GM19452 (cell line): ENCODE measurements at regions not wholly inside any gene's neighbourhood (a gene's known extent, or its start where the extent isn't known, plus 50 kb on each side); places are given as distances from the start of the nearest gene placed in this dataset.
"Not testable (repeated sequence)": the region's sequence is repeated elsewhere in the genome, so short reads cannot be mapped to it uniquely, and the experiment has no call there.

Experiments
- ATAC-seq: cut with Tn5 transposase; IDR thresholded peaks from one replicate; pipeline ENCODE4 v1.9.1; 2021; ENCODE audit not compliant: unreplicated experiment

DNA sequence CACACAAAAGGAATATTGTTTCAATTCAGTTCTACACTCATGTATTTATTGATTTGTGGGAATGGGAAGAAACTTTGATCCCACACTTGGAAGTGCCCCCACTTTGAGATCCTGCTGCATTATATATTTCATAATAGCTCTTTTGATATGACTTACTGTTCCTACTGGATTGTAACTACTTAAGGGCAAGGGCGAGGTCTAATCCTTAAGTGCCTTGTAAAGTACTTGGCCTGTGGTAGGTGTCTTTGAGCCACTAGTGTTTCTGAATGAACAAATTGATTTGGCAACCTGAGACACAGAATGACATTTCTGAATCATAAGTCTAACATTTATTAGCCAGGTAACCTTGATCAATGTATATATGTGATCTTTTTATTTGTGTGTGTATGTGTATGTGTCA, 767.2 kb downstream of the RAB28 start:
- ATAC-seq: no peak

DNA sequence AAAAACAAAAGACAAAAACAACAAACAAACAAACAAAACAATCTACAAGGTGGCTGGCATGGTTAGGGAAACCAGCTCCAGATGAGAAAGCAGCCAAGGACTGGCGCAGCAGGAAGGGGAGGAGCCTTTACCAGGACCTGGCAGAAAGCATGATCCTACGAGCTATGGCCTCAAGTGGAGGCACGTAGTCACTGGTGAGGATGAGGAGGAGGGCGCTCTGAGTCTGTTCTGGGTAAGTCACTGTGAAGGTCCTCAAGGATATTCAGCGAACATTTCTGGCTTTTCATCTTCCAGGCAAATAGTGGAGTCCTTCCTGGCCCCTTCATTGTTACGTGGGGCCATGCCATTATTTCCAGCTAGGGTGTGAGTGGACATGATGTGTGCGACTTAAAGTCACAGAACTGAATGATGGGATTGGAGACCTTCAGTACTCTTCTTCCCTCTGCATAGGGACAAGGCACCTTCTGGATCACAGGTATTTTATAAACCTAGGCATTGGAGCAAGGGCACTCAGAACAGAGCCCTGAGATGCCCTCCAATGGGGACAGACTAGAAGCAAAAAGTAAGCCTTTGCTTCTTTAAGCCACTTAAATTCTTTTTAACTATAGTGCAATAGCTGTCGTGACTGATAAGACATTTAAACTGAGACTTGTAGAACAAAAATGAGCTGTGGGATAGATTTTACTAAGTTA, 771.3 kb downstream of the RAB28 start:
- ATAC-seq: no peak

DNA sequence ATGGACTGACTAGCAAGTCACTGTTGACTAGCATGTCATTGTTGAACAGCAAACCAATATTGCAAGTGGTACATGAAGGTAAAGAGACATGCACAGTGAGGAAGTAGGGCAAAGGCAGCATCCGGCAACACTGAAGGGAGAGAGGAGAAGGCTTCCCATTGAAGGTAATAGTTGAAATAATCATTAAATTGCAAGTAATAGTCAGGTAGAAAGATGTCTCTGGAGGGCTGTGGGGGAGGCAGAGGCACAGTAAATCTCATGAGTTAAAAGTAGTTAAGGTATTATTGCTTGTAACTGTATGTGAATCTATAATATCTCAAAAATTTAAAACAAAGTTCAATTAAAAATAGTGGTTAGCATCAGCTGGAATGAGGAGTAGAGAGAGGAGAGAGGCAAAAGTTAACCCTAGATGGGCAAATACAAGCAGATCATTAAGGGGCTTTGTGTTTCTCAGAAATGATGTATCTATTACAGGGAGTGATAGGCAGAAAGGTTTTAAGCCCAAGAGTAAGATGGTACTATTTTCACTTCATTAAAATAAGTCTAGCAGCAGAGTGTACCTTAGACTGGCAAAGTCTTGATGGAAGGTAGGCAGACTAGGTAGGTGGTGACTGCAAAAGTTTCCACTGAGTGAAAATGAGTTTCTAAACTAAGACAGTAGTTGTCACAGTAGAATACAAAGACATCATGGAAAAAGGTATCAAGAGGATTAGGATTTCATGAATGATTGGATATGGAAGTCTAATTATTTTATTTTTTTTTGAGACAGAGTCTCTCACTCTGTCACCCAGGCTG, 776.6 kb downstream of the RAB28 start:
- no peak for ATAC-seq

DNA sequence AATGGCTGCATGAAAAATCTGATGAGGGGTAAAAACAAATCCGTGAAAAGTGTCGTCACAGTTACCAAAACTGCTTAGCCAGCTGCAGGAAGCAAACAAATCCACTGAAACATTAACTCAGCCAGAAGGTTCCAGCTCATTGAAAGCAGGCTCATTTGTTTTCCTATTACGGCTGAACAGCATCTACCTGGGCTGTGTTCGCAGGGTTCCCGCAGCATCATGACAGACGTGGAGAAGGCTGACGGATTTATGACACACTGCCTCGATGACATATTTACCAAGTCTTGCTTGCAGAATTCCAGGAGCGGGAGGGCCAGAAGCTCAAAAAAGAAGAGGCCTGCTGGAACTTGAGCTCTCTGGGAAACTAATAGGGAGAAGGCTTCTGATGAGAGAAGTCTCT, 781.1 kb downstream of the RAB28 start:
- ATAC-seq: no peak

DNA sequence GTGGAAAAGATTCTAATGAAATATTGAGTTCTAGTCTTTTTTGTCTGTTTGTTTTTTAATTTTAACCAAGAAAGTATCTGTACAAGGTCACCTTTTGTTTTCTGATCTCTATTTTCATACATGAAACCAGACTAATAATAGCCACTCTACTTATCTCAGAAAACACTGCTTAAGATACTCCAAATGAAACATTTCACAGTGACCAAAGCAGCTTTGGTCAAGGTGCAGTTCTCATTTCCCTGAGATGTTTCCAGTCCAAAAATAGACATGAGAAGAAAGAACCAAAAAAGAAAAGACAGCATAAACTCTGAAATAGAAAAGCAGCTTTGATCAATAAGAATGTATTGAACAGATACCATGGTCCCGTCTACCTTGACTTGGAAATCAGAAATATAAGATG, 782.8 kb downstream of the RAB28 start:
- no peak for ATAC-seq

DNA sequence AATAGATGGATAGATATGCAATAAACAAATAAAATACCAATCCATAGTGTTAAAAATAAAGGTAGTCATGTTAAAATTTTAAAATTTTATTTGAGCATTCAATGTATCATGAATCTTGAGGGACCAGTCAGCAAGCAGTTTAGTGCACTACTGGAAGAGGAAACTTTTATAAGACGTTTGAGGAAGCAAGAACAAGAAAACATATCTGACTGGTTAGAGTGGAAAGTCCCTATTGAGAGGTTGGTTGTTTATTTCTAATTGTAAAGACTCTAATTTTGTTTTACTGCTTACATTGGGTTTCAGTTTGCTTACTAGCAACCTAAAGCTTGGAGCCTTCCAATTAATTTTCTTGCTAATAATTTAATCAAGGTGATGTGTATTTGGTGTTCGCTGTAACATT, 786.2 kb downstream of the RAB28 start:
- ATAC-seq: no peak

DNA sequence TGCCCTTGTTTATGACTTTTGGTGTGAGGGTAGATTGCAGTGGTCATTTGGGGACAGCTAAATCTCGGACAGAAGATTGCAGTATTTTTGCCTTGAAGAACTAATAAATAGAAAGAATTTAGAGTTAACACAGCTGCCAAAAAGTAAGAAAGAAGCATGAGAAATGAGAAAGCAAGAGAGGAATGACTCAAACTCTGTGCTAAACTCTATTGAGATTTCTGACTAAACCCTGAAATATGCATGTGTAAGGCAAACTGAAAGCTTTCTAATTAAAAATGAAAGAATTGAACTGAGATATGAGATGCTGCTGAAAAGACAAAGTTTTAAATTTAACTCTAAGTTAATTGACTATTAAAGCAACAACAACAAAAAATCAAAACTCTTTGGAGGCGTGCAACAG, 791.3 kb downstream of the RAB28 start:
- no peak for ATAC-seq

DNA sequence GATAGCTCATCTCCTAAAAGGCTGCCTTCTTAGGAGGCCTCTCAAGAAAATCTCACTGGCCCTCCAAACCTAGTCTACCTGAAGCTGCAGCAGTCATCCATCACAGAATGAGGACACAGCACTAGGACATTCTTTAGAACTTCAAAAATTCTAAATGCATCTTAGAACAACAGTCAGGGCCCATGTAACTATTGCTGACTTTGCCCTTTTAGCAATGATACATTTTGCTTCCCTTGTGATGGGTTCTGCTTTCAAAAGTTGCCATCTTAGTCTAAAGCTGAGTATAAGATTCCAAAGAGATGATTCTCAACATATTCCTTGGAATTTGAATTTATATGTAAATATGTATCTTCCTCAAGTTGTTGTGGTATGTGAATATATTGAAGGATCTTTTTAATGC, 793.0 kb downstream of the RAB28 start:
- no peak for ATAC-seq

DNA sequence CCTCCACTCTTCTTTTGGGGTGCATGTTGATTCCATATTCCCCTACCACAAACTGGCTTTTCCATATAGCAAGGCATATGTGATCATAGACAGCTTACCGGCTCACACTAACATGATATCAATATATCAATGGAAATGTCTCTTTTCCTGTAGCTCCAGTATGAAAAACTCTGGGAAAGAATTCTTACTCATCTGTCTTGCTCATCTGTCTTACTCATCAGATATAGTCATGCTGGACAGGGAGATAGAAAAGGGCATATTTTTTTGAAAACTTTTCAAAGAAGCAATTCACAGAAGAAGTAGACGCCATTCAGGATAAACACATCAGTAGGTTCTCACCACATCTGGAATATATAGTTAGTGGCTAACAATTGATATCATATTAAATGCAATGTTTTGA, 794.7 kb downstream of the RAB28 start:
- no peak for ATAC-seq

DNA sequence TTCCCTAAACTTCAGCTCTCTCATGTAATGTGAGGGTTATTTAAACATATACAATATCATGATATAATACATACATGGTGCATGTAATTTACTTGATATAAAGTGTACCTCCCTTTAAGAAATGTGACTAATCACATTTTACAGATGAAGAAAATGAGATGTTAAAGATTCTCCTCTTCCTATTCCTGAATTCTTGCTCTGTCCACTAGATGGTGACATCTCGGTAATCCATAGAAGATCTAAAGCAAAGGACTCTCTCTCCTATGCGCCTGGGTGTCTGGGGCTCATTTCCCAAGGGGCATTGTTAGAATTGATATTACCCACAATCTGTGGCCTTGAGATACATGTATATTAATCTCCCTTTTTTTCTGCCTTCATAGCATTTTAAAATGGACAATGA, 804.9 kb downstream of the RAB28 start:
- ATAC-seq: no peak

DNA sequence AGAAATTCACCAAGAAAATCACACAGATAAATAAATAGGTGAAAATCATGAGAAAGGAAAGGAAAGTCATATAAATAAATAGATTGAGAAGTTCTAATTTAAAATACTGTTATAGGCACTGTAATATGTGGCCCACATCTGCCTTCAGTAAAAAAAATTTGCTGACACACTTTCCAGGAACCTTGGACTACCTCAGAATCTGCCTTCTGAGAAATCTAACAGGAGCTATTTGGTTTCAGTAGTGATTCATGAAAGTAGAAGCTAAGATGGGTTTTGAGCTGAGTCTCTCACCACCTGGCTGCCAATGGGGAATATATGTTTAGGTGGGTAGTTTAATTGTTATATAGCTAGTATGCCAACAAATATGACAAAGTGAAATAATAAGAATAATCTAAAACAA, 810.0 kb downstream of the RAB28 start:
- no peak for ATAC-seq

DNA sequence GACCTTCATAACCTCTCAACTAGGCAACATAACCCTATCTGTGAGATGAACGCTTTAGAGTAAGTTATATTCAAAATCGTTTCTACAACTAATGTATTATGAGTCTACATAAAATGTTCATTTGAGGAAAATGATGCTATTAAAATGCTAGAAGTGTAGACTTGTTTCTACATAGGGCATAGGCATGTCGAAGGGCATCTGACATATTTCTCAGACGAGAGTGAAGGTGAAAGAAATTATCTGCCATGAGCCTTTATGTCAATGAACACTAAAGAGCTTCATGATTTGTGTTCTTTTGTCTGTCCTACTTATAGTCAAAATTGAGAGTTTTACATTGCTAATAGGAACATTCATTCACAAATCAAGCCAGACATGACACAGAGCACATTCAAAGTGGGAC, 811.8 kb downstream of the RAB28 start:
- ATAC-seq: no peak

DNA sequence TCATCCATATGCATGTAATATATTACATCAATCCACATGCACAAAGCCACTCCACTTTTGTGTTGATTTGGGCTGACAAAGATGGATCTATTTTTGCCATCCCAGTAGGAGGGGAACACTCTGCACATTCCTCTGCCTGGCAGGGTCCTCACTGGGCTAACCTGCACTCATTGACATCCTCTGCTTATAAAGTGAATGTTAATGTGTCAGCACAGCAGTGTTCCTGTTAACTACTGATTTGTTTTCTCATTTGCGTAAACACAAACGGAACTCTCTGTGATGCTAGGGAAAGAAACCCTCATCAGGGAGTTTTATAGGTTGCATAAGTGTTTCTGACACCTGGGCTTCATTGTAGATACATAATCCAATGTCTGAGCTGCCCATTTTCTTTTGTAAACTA, 826.0 kb downstream of the RAB28 start:
- ATAC-seq: no peak

DNA sequence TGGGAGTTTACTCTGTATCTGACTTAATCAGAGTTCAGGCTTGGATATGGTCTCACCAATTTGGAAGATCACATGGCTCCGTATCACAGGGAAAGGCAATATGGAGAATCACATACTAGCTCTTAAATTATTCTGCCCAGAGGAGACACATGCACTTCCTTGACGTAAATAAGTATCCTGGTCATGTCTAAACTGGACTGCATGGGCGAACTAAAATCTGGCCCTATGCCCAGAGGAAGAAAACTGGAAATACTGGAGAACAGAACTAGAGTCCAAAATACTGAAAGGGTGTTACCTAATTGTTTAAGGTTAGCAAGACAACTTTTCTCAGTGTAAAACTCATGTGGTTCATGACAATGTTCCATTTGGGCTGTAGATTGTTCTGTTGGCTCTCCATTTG, 832.3 kb downstream of the RAB28 start:
- no peak for ATAC-seq

DNA sequence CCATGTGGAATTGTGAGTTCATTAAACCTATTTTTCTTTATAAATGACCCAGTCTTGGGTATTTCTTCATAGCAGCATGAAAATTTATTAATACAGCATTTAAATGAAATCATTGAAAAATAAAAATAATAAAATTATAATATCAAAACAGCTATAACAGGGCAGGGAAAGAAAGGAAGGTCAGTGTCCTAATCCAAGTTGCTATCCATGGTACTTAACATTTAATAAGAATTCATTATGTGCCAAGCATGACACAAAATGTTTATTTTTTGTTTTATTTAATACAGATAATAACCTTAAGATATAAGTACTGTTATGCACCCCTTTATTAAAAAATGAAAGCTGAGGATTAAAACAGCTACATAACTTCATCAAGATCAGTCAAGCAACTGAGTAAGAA, 838.4 kb downstream of the RAB28 start:
- no peak for ATAC-seq

DNA sequence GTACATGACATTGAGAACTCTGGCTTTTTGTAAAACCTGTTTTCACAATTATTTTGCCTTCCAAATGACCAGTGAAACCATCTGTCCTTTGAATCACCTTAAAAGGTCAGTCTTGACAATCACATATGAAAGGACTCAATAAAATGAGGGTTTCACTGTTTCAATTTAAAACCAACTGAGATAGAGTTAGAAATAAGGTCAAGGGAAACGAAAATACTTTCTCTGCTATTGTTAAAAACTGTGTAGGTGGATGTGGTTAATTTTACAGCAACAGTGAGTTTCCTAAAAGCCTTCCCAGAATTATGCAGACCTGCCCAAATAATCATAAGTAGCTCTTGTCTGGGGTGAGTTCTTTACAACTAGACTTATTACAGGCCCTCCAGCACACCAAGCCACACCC, 839.9 kb downstream of the RAB28 start:
- no peak for ATAC-seq

DNA sequence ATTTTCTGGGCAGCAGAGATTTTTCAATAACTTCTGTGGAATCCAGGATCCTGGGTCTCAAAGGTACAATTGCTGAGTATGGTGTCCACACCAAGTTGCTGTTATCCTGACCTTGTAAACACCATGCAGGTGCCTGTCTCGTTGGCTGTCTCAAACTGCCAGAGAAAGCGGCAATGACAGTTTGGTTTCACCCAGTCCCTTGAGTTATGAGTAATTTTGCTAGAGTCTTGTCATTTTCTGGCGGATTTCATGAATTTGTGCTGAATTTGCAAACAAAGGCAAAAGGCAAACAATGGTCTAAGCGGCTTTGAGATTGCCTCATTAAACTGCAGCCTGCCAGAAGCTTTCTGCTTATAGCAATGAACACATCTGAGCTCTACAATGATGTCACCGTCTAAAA, 847.9 kb downstream of the RAB28 start:
- ATAC-seq: no peak

DNA sequence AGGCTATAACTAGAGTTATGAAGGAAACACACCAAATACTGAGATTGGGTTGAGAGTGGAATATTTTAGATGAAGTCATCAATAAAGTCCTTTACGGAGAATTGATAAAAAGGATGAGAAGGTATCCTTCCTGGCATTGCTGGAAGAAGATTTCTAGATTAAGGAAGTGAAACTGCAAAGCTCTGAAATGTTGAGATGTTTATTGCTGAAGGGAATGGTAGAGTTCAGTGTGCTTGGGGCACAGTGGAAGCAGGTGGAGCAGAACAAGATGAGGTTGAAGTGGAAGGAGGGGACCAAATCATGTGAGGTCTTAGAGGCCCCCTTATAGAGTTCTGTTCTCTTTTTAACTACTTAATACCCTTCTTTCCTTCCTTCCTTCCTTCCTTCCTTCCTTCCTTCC, 848.5 kb downstream of the RAB28 start:
- no peak for ATAC-seq

DNA sequence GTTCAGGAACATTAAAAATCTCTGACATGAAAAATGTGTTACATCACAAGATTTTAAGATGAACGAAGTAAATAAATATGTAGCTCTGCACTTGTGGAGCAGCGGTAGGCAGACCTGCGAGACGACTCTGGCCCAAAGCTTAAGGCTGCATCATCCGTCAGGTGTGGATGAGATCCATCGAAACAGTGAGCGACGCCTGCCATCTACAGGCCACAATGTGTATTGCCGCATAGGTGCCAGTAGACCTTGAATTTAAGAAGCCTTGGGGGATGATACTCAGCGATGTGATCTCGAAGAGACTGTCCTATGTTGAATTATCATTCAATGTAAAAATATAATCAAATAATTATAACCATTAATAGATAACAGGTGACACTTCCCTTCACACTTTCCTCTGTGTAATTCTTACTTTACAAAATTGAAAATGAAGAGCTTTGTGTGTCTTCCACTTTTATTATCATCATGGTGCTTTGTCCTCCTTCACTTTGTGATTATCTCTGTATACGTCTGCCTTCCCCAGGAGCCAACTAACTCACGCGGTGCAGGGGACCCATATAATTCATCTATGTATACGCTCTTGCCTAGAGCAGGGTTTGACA, 851.0 kb downstream of the RAB28 start:
- ATAC-seq: peak; percentile 94

DNA sequence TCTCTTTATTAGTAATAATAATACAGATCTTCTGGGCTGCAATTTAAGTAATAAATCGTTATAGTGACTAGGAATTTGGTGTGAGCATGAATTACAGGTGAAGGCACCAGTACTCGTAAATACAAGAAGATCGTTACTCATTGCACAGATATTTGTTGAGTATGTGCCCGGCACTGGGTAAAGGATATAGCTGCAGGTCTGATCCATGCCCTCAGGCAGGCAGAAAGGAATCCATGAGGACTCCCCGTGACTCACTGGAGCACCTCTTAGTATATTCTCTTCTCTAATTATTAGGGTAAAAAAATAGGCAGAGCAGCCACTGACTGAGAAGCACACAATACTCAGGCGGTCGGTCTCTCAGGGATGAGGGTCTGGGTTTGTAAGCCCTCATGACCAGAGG, 868.3 kb downstream of the RAB28 start:
- no peak for ATAC-seq

DNA sequence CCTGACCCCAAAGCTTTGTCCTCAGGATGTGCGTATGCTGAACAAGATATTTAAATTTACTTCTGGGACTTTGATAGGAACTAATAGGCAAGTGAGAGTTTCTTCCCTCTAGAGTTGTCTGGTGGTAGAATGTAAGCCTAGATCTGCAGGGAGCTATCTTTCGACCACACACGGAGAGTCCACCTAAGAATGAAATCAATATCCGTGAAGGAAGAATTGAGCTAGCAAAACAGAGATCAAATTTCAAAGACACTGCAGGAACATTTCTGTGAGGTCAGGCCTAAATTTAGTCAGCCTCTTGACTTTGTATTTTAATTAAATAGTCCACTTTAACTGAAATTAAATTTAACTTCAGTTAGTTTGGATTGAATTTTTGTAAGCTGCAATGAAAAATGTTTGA, 871.3 kb downstream of the RAB28 start:
- no peak for ATAC-seq

DNA sequence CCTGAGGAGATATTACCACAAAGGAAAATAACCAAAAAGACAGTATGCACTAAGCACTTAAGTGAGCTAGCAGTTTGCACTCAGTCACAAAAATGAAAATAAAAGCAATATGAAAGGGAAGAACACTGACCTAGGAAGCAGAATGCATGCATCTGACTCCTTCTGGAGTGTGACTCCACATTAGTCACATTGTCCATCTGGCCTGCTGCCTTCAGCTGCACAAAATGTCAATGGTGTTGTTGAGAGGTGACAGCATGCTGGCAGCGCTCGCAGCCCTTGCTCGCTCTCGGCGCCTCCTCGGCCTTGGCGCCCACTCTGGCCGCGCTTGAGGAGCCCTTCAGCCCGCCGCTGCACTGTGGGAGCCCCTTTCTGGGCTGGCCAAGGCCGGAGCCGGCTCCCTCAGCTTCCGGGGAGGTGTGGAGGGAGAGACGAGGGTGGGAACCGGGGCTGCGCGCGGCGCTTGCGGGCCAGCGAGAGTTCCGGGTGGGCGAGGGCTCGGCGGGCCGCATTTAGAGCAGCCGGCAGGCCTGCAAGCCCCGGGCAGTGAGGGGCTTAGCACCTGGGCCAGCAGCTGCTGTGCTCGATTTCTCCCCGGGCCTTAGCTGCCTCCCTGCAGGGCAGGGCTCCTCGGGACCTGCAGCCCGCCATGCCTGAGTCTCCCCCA, 874.8 kb downstream of the RAB28 start:
- not testable (repeated sequence) for ATAC-seq
